Transverse colon (tissue), 3 donors: ENCODE measurements at regions not wholly inside any gene's neighbourhood (a gene's known extent, or its start where the extent isn't known, plus 50 kb on each side); places are given as distances from the start of the nearest gene placed in this dataset.

Experiments used
- CTCF ChIP-seq, 5 experiments: fragments of 200-600 bp in 3 of 5; fragments of 450-650 bp in 2 of 5; sonication (generic) in 3 of 5; IDR thresholded peaks; 1 replicate in 2 of 5; 2 replicates in 3 of 5; pipeline ENCODE4 v1.5.1; 2016 to 2017; ENCODE audit warnings: antibody characterized with exemption in 5 of 5, inconsistent platforms in 3 of 5, mild to moderate bottlenecking in 2 of 5, moderate library complexity in 1 of 5
- POLR2A ChIP-seq: fragments of 450-650 bp; IDR thresholded peaks from one replicate; pipeline ENCODE4 v1.6.1; 2016; ENCODE audit warnings: antibody characterized with exemption, mild to moderate bottlenecking, moderate library complexity

- TF ChIP-seq POLR2A: no peak
- TF ChIP-seq CTCF (IDR thresholded peaks at IDR 0.05): no peak
Observed at GRCh38 chr10:108049668-108050067, 885.2 kb upstream of the SORCS1 start.
